HG03159 (cell line): ENCODE measurements at regions not wholly inside any gene's neighbourhood (a gene's known extent, or its start where the extent isn't known, plus 50 kb on each side); places are given as distances from the start of the nearest gene placed in this dataset.
"Not testable (repeated sequence)": the region's sequence is repeated elsewhere in the genome, so short reads cannot be mapped to it uniquely, and the experiment has no call there.

Experiments
- ATAC-seq: cut with Tn5 transposase; IDR thresholded peaks from one replicate; pipeline ENCODE4 v1.9.1; 2021; ENCODE audit warnings: mild to moderate bottlenecking, moderate library complexity; ENCODE audit not compliant: unreplicated experiment

- no peak for ATAC-seq
These were observed 421.5 kb upstream of the EPHA5 start for GRCh38 chr4:66091786-66092185.

DNA sequence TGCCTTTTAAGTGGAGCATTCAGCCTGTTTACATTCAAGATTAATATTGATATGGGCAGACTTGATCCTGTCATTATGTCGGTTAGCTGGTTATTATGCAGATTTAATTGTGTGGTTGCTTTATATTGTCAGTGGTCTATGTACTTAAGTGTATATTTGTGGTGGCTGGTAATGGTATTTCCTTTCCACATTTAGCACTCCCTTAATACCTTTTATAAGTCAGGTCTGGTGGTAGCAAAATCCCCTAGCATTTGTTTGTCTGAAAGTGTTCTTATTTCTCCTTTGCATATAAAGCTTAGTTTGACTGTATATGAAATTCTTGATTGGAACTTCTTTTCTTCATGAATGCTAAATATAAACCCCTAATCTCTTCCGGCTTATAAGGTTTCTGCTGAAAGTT, 403.7 kb upstream of the EPHA5 start:
- ATAC-seq: no peak

- ATAC-seq: no peak
These were observed 401.6 kb upstream of the EPHA5 start for GRCh38 chr4:66071911-66072310.

- no peak for ATAC-seq
These were observed 392.6 kb upstream of the EPHA5 start for GRCh38 chr4:66062921-66063320.

DNA sequence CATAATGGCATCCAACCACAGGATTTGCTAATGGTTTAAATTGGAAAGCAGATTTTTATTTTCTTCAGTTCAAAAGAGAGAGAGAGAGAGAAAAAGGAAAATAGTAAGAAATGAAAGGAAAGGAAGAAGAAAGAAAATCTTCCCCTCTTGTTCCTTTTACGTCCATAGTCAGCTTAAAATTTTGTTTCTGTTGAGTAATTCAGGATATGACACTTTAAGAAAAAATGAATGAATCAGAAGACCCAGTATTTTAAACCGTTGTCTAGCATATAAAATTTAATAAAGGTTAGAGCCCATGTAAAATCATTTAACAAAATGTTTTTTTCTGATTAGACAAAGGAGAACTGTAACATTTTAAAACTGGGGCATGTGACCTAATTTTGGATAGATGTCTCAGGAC, 391.8 kb upstream of the EPHA5 start:
- no peak for ATAC-seq

- no peak for ATAC-seq
These were observed 389.3 kb upstream of the EPHA5 start for GRCh38 chr4:66059556-66059955.

DNA sequence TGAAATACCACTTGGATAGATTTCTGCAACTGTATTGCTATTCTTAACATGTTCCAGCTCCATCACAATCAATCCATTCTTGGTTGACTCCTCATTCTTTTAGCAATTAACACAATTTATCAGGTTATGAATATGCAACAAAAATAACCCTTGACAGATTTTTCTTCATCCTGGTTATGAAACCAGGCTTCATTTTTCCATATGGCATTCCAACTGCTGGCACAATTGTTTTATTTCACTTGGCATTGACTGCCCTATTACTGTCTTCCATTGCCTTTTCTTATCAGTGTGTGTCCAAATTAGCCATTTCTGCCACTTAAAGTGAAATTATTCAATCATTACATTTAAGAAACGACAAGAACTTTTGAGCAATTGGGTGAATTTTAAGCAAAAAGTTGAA, 388.8 kb upstream of the EPHA5 start:
- ATAC-seq: no peak

- ATAC-seq: no peak
These were observed 385.7 kb upstream of the EPHA5 start for GRCh38 chr4:66055999-66056398.

DNA sequence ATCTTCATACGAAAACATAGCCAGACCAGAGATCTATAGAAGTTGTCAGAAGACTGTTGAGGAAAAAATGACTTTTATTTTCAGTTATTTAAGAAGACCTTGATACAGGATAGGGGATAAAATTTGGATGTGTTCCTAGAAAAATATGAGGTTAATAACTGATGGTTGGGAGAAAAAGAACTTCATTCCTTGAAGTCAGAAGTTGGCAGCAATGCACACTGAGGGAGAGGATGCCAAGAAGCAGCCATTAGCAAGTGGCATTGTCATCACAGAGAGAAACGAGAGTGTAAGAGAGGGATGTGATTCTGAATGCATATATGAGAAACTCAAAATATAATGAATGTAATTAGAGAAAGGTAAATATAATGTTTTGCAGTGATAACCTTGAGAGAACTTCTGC, 382.1 kb upstream of the EPHA5 start:
- ATAC-seq: no peak

- ATAC-seq: no peak
These were observed 378.6 kb upstream of the EPHA5 start for GRCh38 chr4:66048861-66049260.

DNA sequence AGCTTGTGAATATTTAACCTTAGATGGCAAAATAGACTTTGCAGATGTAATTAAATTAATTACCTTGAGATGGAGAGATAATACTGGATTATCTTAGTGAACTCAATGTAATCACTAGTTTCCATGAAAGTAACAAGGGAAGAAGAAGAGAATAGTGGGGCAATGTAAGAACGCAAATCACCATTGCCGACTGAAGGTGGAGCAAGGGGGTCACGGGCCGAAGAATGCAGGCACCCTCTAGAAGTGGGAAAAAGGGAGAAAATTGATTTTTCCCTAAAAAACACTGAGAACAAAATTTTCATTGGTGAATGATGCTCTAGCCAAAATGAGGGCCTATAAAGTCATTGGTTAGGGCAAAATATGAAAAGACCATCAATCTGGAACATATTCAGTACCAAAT, 375.6 kb upstream of the EPHA5 start:
- no peak for ATAC-seq

DNA sequence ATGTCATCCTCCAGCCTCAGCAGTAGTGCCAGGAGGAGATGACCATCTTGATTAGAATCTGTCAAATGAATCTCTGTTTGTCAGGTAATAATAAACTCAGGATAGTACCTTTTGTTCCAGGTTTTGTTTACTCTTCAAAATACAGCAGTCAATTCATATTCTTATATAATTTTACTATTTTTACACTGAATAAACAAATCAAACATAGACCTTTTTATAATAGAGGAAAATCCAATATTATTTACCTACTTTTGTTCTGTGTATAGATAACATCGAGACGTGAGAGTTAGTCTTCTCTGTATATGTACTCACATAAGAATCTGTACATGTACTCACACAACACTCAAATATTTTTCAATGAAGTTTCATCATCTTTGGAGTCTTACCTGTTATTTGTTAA, 365.4 kb upstream of the EPHA5 start:
- no peak for ATAC-seq

- no peak for ATAC-seq
These were observed 364.4 kb upstream of the EPHA5 start for GRCh38 chr4:66034671-66035070.

GRCh38 chr4:66034262-66034661, 364.0 kb upstream of the EPHA5 start:
- ATAC-seq: no peak

- ATAC-seq: no peak
These were observed 362.3 kb upstream of the EPHA5 start for GRCh38 chr4:66032571-66032970.

- no peak for ATAC-seq
These were observed 358.4 kb upstream of the EPHA5 start for GRCh38 chr4:66028668-66029067.

DNA sequence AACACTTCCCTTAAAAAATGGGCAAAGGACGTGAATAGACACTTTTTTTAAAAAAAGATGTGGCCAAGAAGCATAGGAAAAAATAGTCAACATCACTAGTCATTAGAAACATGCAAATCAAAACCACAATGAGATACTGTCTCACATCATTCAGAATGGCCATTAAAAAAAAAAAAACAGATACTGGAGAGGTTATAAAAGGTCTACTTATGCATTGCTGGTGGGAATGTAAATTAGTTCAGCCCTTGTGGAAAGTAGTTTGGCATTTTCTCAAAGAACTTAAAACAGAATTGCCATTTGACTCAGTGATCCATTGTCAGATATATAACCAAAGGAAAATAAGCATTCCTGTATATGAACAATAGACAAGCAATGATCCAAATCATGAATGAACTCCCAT, 352.8 kb upstream of the EPHA5 start:
- no peak for ATAC-seq

GRCh38 chr4:66017671-66018070, 347.4 kb upstream of the EPHA5 start:
- ATAC-seq: no peak

DNA sequence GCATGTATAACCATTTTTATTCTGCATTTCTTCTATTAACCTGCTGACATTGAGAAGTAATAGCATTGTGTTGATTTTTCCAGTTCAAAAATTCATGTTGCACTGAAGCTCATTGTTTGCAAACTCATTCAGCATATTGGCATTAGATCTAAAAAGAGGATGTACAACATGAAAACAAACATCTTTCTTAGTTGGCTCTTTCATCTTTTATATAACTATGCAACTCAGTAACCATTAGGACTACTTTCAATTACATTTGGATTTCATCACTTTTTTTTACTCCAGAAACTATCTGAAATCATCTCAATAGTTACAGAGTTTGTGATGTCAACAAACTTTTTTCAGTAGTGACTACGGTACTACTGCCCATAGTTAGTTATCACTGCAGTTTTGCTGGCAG, 346.0 kb upstream of the EPHA5 start:
- no peak for ATAC-seq

DNA sequence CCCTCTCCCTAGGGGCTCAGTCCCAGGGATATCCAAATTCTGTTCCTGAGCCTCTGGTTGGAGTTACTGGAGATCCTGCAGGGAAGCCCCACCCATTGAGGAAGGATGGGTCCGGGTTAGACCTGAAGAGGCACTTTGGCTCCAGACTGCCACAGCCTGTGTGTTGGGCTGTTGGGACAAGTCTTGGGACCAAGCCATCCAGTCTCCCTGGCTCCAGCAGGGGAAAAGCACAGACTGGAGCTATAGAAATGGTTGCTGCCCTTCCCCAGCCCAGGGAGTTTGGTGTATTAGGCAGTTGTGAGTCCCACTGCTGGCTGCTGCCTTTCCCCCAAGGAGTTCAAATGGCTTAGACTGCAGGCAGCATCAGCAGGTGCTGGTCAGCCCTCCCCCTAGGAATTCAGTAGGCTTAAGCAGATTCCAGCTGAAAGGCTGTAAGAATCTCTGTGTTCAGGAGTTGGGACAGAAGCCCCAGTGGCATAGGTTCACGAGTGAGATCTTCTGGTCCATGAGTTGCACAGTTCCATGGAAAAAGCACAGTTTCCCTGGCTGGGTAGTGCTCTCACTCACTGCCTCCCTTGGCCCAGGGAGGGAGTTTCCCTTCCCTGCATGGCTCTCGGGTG, 344.0 kb upstream of the EPHA5 start:
- no peak for ATAC-seq

- no peak for ATAC-seq
These were observed 330.3 kb upstream of the EPHA5 start for GRCh38 chr4:66000510-66001117.

DNA sequence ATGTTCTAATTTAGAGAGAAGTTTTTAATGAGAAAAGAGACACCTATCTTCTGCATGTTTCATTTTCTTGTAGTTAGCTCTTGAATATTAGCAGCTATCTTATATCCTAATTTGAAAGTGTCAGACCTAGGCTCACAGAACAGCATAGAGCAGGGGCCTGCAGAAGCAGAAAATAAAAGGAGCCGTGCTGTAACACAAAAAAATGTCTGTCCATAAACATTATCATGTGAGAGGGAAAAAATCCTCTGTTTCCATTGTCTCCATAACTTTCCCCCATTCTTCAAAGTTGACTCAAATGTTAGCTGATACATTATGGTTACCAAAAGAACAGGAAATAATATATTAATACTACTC, 329.2 kb upstream of the EPHA5 start:
- ATAC-seq: no peak

- not testable (repeated sequence) for ATAC-seq
These were observed 328.7 kb upstream of the EPHA5 start for GRCh38 chr4:65998807-65999517.
